Body of pancreas (tissue), 4 donors: ENCODE measurements at regions not wholly inside any gene's neighbourhood (a gene's known extent, or its start where the extent isn't known, plus 50 kb on each side); places are given as distances from the start of the nearest gene placed in this dataset.

Source experiments
- CTCF ChIP-seq, 7 experiments: fragments of 450-650 bp in 4 of 7; fragments of 200-600 bp in 3 of 7; sonication (generic) in 3 of 7; IDR thresholded peaks; one replicate each; pipeline ENCODE4 v1.5.1; 2016 to 2019; ENCODE audit warnings: antibody characterized with exemption in 7 of 7
- POLR2A ChIP-seq, 3 donors: fragments of 450-650 bp; IDR thresholded peaks; one replicate each; pipeline ENCODE4 v1.6.1; 2016; ENCODE audit warnings: antibody characterized with exemption in 3 of 3, mild to moderate bottlenecking in 2 of 3

DNA sequence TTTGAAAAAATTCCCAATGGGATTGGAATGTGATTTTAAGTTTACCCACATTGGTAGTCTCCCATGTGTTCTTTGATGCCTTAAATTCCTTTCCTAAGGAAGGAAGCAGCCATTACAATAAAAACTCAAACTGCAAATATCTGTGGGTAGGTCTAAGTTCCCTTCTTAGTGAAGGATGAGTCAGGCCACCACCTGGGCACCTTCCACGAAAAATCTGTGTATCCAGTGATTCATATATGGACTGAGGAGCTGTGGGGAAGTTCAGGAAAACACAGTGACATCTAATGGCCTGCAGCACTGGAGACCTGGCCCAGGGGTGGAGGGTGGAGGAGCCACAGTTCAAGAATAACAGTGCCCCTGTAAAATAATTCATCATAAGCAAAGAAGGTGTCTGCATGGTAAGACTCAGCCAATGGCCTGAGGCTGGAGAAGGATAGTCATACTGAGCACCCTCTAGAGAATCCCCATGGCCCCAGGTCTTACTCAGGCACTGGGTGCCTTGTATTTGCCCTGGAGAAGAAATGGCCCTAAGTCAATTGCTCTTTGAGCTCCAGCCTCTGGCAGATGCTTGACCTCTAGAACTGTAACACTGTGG is 248.6 kb downstream of the SP3 start:
- TF ChIP-seq CTCF (IDR thresholded peaks at IDR 0.05) (no peak), POLR2A (IDR thresholded peaks at IDR 0.05) (no peak)
